Panc1 (cell line): ENCODE measurements at regions not wholly inside any gene's neighbourhood (a gene's known extent, or its start where the extent isn't known, plus 50 kb on each side); places are given as distances from the start of the nearest gene placed in this dataset.

Experiments used
- CTCF ChIP-seq: fragments of 450-650 bp; IDR thresholded peaks from 2 replicates; pipeline ENCODE4 v1.5.1; 2017; ENCODE audit warnings: mild to moderate bottlenecking
- POLR2AphosphoS5 ChIP-seq: IDR thresholded peaks from 2 replicates; pipeline ENCODE4 v1.6.1; 2012; ENCODE audit warnings: mild to moderate bottlenecking, low read depth, low read length, moderate library complexity
- REST ChIP-seq, 2 experiments: IDR thresholded peaks; 2 replicates each; pipeline ENCODE4 v1.6.1; 2011 to 2012; ENCODE audit warnings: low read depth in 2 of 2, control low read depth in 1 of 2, low read length in 1 of 2, mild to moderate bottlenecking in 1 of 2, moderate library complexity in 1 of 2; ENCODE audit not compliant: insufficient read depth in 1 of 2
- SIN3A ChIP-seq: IDR thresholded peaks from 2 replicates; pipeline ENCODE4 v1.6.1; 2012; ENCODE audit warnings: low read depth, mild to moderate bottlenecking, low read length, moderate library complexity, borderline replicate concordance; ENCODE audit not compliant: insufficient read depth
- TCF7L2 ChIP-seq: IDR thresholded peaks from 2 replicates; pipeline ENCODE4 v1.6.1; 2011; ENCODE audit warnings: mild to moderate bottlenecking, low read depth, low read length, inconsistent platforms

DNA sequence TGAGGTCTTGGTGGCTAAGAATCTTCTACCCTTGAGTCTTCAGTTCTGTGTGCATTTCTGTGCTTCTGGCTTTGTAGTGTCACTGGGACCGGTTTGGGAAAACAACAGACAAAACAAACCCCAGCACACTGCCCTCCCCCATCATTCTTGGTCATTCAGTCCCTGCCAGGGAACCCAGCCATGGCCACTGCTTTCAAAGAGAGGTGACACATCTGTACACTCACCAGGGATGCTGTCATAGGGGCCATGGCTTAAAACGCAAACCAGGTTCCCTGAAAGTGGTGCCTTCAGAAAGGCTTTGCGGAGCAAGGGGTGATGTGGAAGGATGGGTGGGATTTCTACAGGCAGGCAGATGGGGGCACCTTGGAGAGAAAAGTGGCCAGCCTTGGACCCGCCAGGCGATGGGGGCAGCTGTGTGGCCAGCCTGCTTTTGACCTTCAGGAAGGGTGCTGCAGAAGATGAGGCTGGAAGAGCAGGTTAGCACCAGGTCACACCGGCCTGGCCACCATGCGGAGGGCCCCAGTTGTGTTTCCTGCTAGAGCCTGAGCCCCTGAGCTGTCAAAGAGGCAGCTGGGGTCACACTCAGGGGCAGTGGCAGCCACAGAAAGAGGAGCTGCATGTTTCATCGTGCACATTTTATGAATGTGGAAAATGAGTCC is 101.3 kb downstream of the INHBB start:
- TF ChIP-seq REST (IDR thresholded peaks at IDR 0.05; ENCODE audit: insufficient read depth in 1 of 2, low read depth in 2 of 2, low read length in 1 of 2) (no peak), CTCF (no peak), POLR2AphosphoS5 (no peak), SIN3A (no peak), TCF7L2 (no peak)
